H9 (cell line): ENCODE measurements at regions not wholly inside any gene's neighbourhood (a gene's known extent, or its start where the extent isn't known, plus 50 kb on each side); places are given as distances from the start of the nearest gene placed in this dataset.

Experiments
- DNase-seq: peaks from one replicate; pipeline ENCODE4 v3.0.0-alpha.2; 2017
- H2AFZ ChIP-seq: one replicate; pipeline ENCODE4 v1.6.1; 2013; ENCODE audit warnings: mild to moderate bottlenecking, low read length, control low read depth, moderate library complexity
- H2AK5ac ChIP-seq: 2 replicates; pipeline ENCODE4 v1.6.1; 2013; ENCODE audit warnings: low read length, control low read depth, mixed read lengths; ENCODE audit not compliant: insufficient read length
- H2BK120ac ChIP-seq: one replicate; pipeline ENCODE4 v1.6.1; 2013; ENCODE audit warnings: low read depth, mild to moderate bottlenecking, low read length, control low read depth, inconsistent platforms; ENCODE audit not compliant: poor library complexity, severe bottlenecking
- H2BK12ac ChIP-seq: 2 replicates; pipeline ENCODE4 v1.6.1; 2013; ENCODE audit warnings: low read length, control low read depth, mixed read lengths, low read depth; ENCODE audit not compliant: insufficient read length
- H2BK15ac ChIP-seq: 2 replicates; pipeline ENCODE4 v1.6.1; 2013; ENCODE audit warnings: low read depth, low read length, control low read depth
- H2BK20ac ChIP-seq: one replicate; pipeline ENCODE4 v1.6.1; 2013; ENCODE audit warnings: low read depth, mild to moderate bottlenecking, low read length, control low read depth, inconsistent platforms; ENCODE audit not compliant: poor library complexity, severe bottlenecking
- H2BK5ac ChIP-seq: 2 replicates; pipeline ENCODE4 v1.6.1; 2013; ENCODE audit warnings: low read length, control low read depth, mixed read lengths; ENCODE audit not compliant: insufficient read length
- H3K14ac ChIP-seq: 2 replicates; pipeline ENCODE4 v1.6.1; 2013; ENCODE audit warnings: low read length, control low read depth; ENCODE audit not compliant: insufficient read depth
- H3K18ac ChIP-seq: 2 replicates; pipeline ENCODE4 v1.6.1; 2013; ENCODE audit warnings: low read depth, mild to moderate bottlenecking, mixed read lengths, low read length, control low read depth; ENCODE audit not compliant: insufficient read length
- H3K23ac ChIP-seq: 2 replicates; pipeline ENCODE4 v1.6.1; 2013; ENCODE audit warnings: low read length, control low read depth, mixed read lengths, low read depth; ENCODE audit not compliant: insufficient read length
- H3K23me2 ChIP-seq: 2 replicates; pipeline ENCODE4 v1.6.1; 2013; ENCODE audit warnings: low read depth, mild to moderate bottlenecking, mixed read lengths, low read length, control low read depth; ENCODE audit not compliant: insufficient read length, poor library complexity, severe bottlenecking
- H3K27ac ChIP-seq: 2 replicates; pipeline ENCODE4 v1.5.1; 2013; ENCODE audit warnings: low read length, control low read depth, mixed read lengths, low read depth; ENCODE audit not compliant: insufficient read length
- H3K27me3 ChIP-seq: 2 replicates; pipeline ENCODE4 v1.6.1; 2013; ENCODE audit warnings: low read length, control low read depth, inconsistent platforms; ENCODE audit not compliant: insufficient read depth
- H3K4ac ChIP-seq: 2 replicates; pipeline ENCODE4 v1.6.1; 2013; ENCODE audit warnings: low read depth, mild to moderate bottlenecking, control low read depth, inconsistent platforms, low read length, moderate library complexity
- H3K4me1 ChIP-seq: 2 replicates; pipeline ENCODE4 v1.6.1; 2013; ENCODE audit warnings: low read length, control low read depth, inconsistent platforms; ENCODE audit not compliant: insufficient read depth
- H3K4me2 ChIP-seq: 2 replicates; pipeline ENCODE4 v1.6.1; 2013; ENCODE audit warnings: low read length, control low read depth, mixed read lengths; ENCODE audit not compliant: insufficient read length, insufficient read depth
- H3K56ac ChIP-seq: 2 replicates; pipeline ENCODE4 v1.6.1; 2013; ENCODE audit warnings: low read depth, mild to moderate bottlenecking, mixed read lengths, low read length, control low read depth; ENCODE audit not compliant: insufficient read length
- H3K79me1 ChIP-seq: 2 replicates; pipeline ENCODE4 v1.6.1; 2013; ENCODE audit warnings: low read depth, mild to moderate bottlenecking, moderate library complexity, low read length, control low read depth, inconsistent platforms; ENCODE audit not compliant: insufficient read depth, poor library complexity, severe bottlenecking
- H3K79me2 ChIP-seq: 2 replicates; pipeline ENCODE4 v1.6.1; 2013; ENCODE audit warnings: low read length, control low read depth, inconsistent platforms; ENCODE audit not compliant: insufficient read depth
- H3K9ac ChIP-seq: 2 replicates; pipeline ENCODE4 v1.6.1; 2013; ENCODE audit warnings: low read length, control low read depth, mixed read lengths; ENCODE audit not compliant: insufficient read length; ENCODE audit errors: extremely low read depth
- H3K9me3 ChIP-seq: one replicate; pipeline ENCODE4 v1.6.1; 2013; ENCODE audit warnings: low read depth, low read length, inconsistent platforms; ENCODE audit not compliant: control insufficient read depth
- H3T11ph ChIP-seq: one replicate; pipeline ENCODE4 v1.6.1; 2013; ENCODE audit warnings: mild to moderate bottlenecking, low read length, control low read depth, inconsistent platforms
- H4K20me1 ChIP-seq: one replicate; pipeline ENCODE4 v1.6.1; 2013; ENCODE audit not compliant: control insufficient read depth, insufficient read length, insufficient read depth
- H4K5ac ChIP-seq: 2 replicates; pipeline ENCODE4 v1.6.1; 2013; ENCODE audit warnings: low read depth, mild to moderate bottlenecking, mixed read lengths, low read length, control low read depth; ENCODE audit not compliant: insufficient read length
- H4K8ac ChIP-seq: replicated peaks from 2 replicates; pipeline ENCODE4 v1.6.1; 2013; ENCODE audit warnings: low read length, control low read depth, mixed read lengths, low read depth; ENCODE audit not compliant: insufficient read length
- H4K91ac ChIP-seq: 2 replicates; pipeline ENCODE4 v1.6.1; 2013; ENCODE audit warnings: low read depth, mild to moderate bottlenecking, moderate library complexity, mixed read lengths, low read length, control low read depth; ENCODE audit not compliant: insufficient read length
- H3K27ac Mint-ChIP-seq, 3 experiments: 2 replicates in 2 of 3; 3 replicates in 1 of 3; pipeline ENCODE4 v1.8.0; 2020 to 2021; ENCODE audit warnings: mixed read lengths in 3 of 3, mild to moderate bottlenecking in 1 of 3, moderate library complexity in 1 of 3
- H3K27me3 Mint-ChIP-seq: 2 replicates; pipeline ENCODE4 v1.8.0; 2021; ENCODE audit warnings: low read depth, mild to moderate bottlenecking, moderate library complexity, mixed read lengths
- H3K36me3 Mint-ChIP-seq, 3 experiments: 2 replicates in 2 of 3; 3 replicates in 1 of 3; pipeline ENCODE4 v1.8.0; 2020 to 2021; ENCODE audit warnings: low read depth in 3 of 3, mixed read lengths in 3 of 3; ENCODE audit not compliant: insufficient read depth in 1 of 3
- H3K4me1 Mint-ChIP-seq, 2 experiments: 2 replicates each; pipeline ENCODE4 v1.8.0; 2020; ENCODE audit warnings: mixed read lengths in 2 of 2
- H3K4me3 Mint-ChIP-seq, 2 experiments: 2 replicates in 1 of 2; 3 replicates in 1 of 2; pipeline ENCODE4 v1.8.0; 2020 to 2021; ENCODE audit warnings: mild to moderate bottlenecking in 2 of 2, mixed read lengths in 2 of 2, moderate library complexity in 1 of 2
- H3K9me3 Mint-ChIP-seq, 2 experiments: 2 replicates in 1 of 2; 3 replicates in 1 of 2; pipeline ENCODE4 v1.8.0; 2020; ENCODE audit warnings: mild to moderate bottlenecking in 2 of 2, mixed read lengths in 2 of 2, moderate library complexity in 1 of 2
- whole genome bisulfite sequencing: extraction: QIAGEN DNeasy Blood & Tissue Kit; methylation state at CpG from one replicate; pipeline ENCODE4 v1.1.7; 2013; ENCODE audit warnings: missing lambda C conversion rate, low lambda C conversion rate, mixed read lengths; ENCODE audit not compliant: insufficient read length; ENCODE audit errors: extremely low coverage; 5-methylcytosine and 5-hydroxymethylcytosine counted together
- TF ChIP-seq, protein P1 (sequence below): fragments of 200-600 bp; sonication (generic); conservative IDR thresholded peaks from 3 replicates; pipeline ENCODE4 v1.8.0; 2021; ENCODE audit warnings: antibody characterized with exemption, mild to moderate bottlenecking

DNA sequence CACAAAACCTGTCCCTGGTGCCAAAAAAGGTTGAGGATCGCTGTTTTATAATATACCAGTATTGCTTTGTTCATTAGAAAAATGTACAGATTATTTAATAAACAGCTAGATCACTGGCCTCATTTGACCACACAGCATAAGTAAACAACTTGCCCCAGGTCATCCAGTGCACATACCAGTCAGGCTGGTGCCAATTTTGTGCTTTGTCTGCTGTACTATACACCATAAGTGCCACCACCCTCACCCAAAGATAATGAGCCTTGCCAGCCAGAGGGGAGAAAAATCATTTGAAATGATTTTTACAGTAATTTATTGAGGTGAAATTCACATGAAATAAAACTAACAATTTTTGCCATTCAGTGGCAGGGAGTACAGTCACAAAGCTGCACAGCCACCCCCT is 202.2 kb upstream of the TWIST2 start:
- no peaks in the 10 kb centered on the region for H3K4me1 ChIP-seq
- H3K9me3 ChIP-seq: no peaks in the 10 kb centered on the region
- WGBS: no CpG with 5 or more reads among the region's 1 CpG
- H3K23ac ChIP-seq: no peak overlapping the region
- H3K27ac ChIP-seq: no peak overlapping the region
- H3K79me1 ChIP-seq: no peaks in the 10 kb centered on the region
- no peak overlapping the region for H3K56ac ChIP-seq
- H3T11ph ChIP-seq: no peak overlapping the region
- H3K4me1 Mint-ChIP-seq: no peaks in the 10 kb centered on the region
- H3K4ac ChIP-seq: no peak overlapping the region
- H2AK5ac ChIP-seq: no peak overlapping the region
- no peak overlapping the region for H3K9ac ChIP-seq
- peaks cover 12% of the 10 kb centered on the region for H3K27me3 Mint-ChIP-seq
- no peak overlapping the region for H3K27ac Mint-ChIP-seq
- no peak overlapping the region for H3K4me2 ChIP-seq
- no peak overlapping the region for H3K14ac ChIP-seq
- H3K9me3 Mint-ChIP-seq: peaks cover 1 to 2% of the 10 kb centered on the region in 2 experiments; a peak in 2 of 5 replicates
- TF ChIP-seq, protein P1, sequence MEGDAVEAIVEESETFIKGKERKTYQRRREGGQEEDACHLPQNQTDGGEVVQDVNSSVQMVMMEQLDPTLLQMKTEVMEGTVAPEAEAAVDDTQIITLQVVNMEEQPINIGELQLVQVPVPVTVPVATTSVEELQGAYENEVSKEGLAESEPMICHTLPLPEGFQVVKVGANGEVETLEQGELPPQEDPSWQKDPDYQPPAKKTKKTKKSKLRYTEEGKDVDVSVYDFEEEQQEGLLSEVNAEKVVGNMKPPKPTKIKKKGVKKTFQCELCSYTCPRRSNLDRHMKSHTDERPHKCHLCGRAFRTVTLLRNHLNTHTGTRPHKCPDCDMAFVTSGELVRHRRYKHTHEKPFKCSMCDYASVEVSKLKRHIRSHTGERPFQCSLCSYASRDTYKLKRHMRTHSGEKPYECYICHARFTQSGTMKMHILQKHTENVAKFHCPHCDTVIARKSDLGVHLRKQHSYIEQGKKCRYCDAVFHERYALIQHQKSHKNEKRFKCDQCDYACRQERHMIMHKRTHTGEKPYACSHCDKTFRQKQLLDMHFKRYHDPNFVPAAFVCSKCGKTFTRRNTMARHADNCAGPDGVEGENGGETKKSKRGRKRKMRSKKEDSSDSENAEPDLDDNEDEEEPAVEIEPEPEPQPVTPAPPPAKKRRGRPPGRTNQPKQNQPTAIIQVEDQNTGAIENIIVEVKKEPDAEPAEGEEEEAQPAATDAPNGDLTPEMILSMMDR: no peak
- no peak overlapping the region for H2BK20ac ChIP-seq
- no peak overlapping the region for H2BK12ac ChIP-seq
- H3K23me2 ChIP-seq: no peaks in the 10 kb centered on the region
- DNase-seq: no peak
- no peak overlapping the region for H4K91ac ChIP-seq
- no peaks in the 10 kb centered on the region for H3K79me2 ChIP-seq
- no peak overlapping the region for H4K8ac ChIP-seq
- H4K20me1 ChIP-seq: no peaks in the 10 kb centered on the region
- H2AFZ ChIP-seq: no peak overlapping the region
- no peak overlapping the region for H4K5ac ChIP-seq
- H3K36me3 Mint-ChIP-seq: no peaks in the 10 kb centered on the region
- H3K27me3 ChIP-seq: no peaks in the 10 kb centered on the region
- H2BK5ac ChIP-seq: no peak overlapping the region
- H3K4me3 Mint-ChIP-seq: no peak overlapping the region
- no peak overlapping the region for H3K18ac ChIP-seq
- no peak overlapping the region for H2BK120ac ChIP-seq
- H2BK15ac ChIP-seq: no peak overlapping the region
